Hindlimb muscle (tissue), 1 donor: ENCODE measurements at regions not wholly inside any gene's neighbourhood (a gene's known extent, or its start where the extent isn't known, plus 50 kb on each side); places are given as distances from the start of the nearest gene placed in this dataset.

Experiments used
- DNase-seq: peaks from one replicate; pipeline ENCODE4 v3.0.0-alpha.2; 2013

- DNase-seq, result no peak
Observed at GRCh38 chr6:15993716-15994228, 135.1 kb upstream of the MYLIP start.

GRCh38 chr6:15990179-15990578 lies 138.7 kb upstream of the MYLIP start:
- DNase-seq, result no peak

GRCh38 chr6:15989397-15989796 lies 139.5 kb upstream of the MYLIP start:
- DNase-seq, result no peak

- DNase-seq, result no peak
Observed at GRCh38 chr6:15987569-15987968, 141.3 kb upstream of the MYLIP start.

GRCh38 chr6:15986027-15986629 lies 142.8 kb upstream of the MYLIP start:
- no peak for DNase-seq

GRCh38 chr6:15985379-15985959 lies 143.4 kb upstream of the MYLIP start:
- no peak for DNase-seq

- DNase-seq, result no peak
Observed at GRCh38 chr6:15981956-15982355, 146.9 kb upstream of the MYLIP start.

GRCh38 chr6:15980801-15981200 lies 148.1 kb upstream of the MYLIP start:
- DNase-seq, result no peak

GRCh38 chr6:15978426-15978825 lies 150.5 kb upstream of the MYLIP start:
- no peak for DNase-seq

GRCh38 chr6:15977050-15977449 lies 151.8 kb upstream of the MYLIP start:
- no peak for DNase-seq

GRCh38 chr6:15974817-15975216 lies 154.1 kb upstream of the MYLIP start:
- DNase-seq, result peak; percentile 42

GRCh38 chr6:15970517-15970916 lies 158.4 kb upstream of the MYLIP start:
- no peak for DNase-seq

- DNase-seq, result no peak
Observed at GRCh38 chr6:15969236-15969778, 159.6 kb upstream of the MYLIP start.

GRCh38 chr6:15968519-15968918 lies 160.4 kb upstream of the MYLIP start:
- DNase-seq, result no peak

- no peak for DNase-seq
Observed at GRCh38 chr6:15966000-15966520, 162.8 kb upstream of the MYLIP start.

GRCh38 chr6:15962449-15962764 lies 166.5 kb upstream of the MYLIP start:
- DNase-seq, result no peak

GRCh38 chr6:15961635-15962448 lies 167.0 kb upstream of the MYLIP start:
- DNase-seq, result no peak

GRCh38 chr6:15960740-15961634 lies 167.9 kb upstream of the MYLIP start:
- DNase-seq, result no peak

GRCh38 chr6:15957655-15958169 lies 171.2 kb upstream of the MYLIP start:
- DNase-seq, result no peak

- DNase-seq, result no peak
Observed at GRCh38 chr6:15956205-15957106, 172.4 kb upstream of the MYLIP start.

GRCh38 chr6:15955484-15955883 lies 173.4 kb upstream of the MYLIP start:
- DNase-seq, result no peak
